ENCODE measurements at regions not wholly inside any gene's neighbourhood (a gene's known extent, or its start where the extent isn't known, plus 50 kb on each side); places are given as distances from the start of the nearest gene placed in this dataset.

DNA sequence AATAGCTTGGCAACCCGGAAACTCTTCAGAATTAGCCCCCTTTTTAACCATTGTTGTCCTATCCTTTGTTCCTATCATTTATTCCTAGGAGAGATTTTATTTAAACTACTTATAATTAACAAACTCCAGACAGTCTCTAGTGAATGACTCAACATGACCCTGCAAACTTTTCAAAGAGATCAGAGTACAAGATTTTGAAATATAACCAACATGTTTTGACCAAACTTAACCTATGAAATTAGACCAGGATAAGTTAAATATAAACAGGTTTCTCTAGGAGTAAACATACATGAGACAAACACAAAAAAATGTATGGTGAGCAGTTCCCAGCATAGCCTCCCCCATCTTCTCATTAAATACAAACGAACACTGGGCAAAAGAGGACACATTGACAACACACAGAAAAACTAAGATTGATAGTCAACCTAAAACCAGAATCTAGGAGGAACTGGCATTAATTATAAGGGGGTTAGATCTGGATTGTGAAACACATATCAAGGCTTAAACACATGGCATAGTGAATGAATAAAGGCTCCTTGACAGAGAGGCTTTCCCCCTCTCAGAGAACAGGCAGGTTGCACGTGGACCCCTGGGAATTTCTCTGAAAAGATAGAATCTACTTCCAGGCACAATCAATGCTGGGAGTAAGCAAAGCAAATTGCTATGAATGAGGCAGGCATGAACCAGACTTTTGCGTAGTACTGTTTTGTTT, 284.1 kb downstream of the IRS1 start:
- no peak for TF ChIP-seq YY1 (IDR thresholded peaks at IDR 0.05; ENCODE audit: insufficient read depth, insufficient read length)
- no peak for TF ChIP-seq SUZ12 (IDR thresholded peaks at IDR 0.05; ENCODE audit: extremely low read depth, insufficient read depth, insufficient read length)
- TF ChIP-seq ZNF274 (IDR thresholded peaks at IDR 0.05; ENCODE audit: low read depth, low read length): no peak
